ENCODE measurements at regions not wholly inside any gene's neighbourhood (a gene's known extent, or its start where the extent isn't known, plus 50 kb on each side); places are given as distances from the start of the nearest gene placed in this dataset.

DNA sequence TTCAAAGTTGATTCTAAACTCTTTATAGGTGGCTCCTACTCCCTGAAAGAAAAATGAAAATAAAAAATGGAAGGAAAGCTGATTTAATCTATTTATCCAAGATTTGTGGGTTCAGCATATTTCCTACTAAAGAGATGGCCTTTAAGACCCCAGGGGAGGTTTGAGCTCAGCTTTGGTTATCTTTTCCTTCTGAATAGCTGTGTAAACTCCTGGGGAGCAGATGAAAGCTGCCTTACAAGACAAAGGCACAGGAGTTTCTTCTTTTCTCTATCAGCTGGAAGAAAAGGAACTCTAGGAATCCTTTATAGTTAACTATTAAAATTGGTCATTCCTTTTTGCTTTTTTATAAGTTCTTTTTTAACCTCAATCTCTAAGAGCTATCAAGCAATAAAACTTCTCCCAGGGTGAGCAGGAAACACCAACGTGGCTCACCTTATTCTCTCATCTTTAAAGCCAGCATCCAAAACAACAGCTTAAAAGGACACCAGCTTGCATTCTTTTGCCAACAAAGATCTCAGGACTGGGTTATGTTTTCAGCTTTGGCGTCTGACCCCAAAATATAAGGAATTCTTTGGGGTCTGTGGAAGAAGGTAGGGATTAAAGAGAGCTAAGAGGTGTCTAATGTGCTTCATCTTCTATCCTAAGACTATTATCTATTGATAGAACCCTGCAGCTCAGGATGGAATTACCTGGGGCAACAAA lies 371.7 kb upstream of the KITLG start:
- no peak for DNase-seq (ENCODE audit: low read depth)

DNA sequence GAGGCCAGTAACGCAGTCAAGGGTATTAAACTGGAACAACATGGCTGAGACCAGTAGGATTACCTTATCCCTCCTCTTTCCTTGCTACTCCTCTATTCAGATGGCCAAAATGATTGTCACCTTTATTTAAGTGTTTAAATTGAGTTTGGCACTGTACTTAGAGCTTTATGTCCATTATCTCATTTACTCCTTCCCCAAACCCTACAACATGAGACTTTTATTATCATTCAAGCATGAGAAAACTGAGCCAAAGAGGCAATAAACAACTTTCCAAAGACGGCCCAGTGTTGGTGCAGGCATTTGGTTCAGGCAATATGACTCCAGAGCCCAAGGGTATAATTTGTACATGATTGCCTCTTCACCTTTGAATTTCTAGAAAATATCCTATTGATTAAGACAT lies 370.9 kb upstream of the KITLG start:
- no peak for DNase-seq (ENCODE audit: low read depth)

GRCh38 chr12:88947486-88948043 lies 367.3 kb upstream of the KITLG start:
- DNase-seq (ENCODE audit: low read depth), result no peak

DNA sequence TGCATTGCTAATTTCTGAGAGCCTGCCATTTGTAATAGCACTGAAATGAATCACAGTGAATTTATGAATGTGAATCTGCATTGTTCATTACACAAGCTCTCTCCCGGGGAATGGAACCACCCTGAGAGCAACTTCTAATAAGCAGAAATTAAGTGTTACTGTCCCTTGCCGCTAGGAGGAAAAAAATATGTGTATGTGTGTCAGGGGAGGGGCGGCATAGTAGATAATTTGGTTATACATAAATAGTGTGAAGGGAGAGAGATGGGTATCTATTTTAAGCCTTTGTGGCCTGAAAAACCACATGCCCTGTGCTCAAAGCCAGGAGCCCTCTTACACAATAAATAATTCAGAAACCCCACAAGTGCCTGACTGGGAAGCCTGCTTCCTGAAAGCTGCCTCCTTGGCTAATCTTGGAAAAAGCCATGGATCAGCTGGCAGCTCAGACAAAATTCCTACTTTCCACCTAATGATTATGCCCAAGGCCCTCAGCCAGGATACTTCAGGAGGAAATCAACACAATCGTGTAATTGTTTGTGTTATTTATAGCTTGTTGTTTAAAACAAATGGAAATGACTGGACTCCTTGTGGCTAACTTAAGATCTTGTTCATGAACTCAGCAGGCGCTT lies 366.2 kb upstream of the KITLG start:
- peak; percentile 91 for DNase-seq (ENCODE audit: low read depth)

DNA sequence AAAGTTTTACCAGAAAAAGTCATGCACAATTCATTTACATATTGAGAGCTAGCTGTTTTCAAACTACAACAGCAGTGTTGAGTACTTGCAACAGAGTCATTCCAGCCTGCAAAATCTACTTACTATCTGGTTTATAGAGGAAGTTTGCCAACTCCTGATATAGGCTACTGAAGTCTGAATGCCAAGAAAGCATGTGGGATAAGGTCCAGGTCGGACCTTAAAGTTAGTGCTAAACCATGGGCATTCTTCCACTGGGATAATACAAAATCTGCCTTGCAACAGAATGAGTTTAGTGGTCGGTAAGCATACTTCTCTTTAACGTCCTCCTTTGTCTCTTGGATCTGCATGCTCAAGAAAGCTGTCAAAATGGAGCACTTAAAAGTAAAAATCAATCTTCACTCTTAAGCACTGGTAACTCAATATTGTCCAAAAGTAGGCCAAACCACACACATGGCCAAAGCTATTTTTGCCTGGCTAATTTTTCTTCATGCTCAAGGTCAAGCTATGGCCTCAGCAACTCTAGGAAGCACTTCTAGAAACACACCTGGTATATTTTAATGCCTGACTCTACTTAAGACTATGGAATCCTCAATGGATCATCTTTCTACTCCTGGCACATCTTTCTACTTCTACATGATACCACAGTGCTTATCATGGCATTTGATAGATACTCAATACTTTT lies 364.9 kb upstream of the KITLG start:
- peak; percentile 52 for DNase-seq (ENCODE audit: low read depth)

DNA sequence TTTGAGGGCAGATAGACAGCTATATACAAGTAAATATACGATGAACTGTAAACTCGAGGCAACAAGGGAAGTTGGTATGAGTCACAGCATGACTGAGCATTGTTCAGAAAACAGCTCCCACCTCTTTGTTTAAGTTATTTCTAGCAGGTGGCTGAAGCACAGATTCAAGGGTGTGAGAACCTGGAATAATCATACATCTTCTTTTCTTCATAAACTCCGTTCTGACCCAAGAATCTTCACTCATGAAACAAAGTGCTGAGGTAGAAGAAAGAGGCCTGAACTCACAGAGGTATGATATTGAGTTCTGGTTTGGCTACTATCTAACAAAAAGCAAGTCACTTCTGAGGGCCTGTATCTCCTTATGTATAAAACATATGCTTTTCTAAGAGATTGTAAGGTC lies 364.1 kb upstream of the KITLG start:
- no peak for DNase-seq (ENCODE audit: low read depth)

DNA sequence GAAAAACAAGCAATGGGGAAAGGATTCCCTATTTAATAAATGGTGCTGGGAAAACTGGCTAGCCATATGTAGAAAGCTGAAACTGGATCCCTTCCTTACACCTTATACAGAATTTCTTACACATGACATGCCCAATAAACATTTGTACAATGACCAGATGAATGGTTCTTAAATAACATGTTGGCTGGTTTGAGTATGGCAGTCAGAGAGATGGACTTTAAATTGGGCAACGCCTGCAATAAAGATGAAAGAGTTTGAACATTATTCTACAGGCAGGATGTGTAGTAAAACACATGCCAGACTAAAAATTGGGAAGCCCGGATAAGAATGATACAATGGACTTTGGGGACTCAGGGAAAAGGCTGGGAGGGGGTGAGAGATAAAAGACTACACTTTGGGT lies 360.6 kb upstream of the KITLG start:
- DNase-seq (ENCODE audit: low read depth), result no peak

- DNase-seq (ENCODE audit: low read depth), result no peak
These were observed 355.6 kb upstream of the KITLG start for GRCh38 chr12:88935856-88936255.

GRCh38 chr12:88934163-88934747 lies 354.0 kb upstream of the KITLG start:
- DNase-seq (ENCODE audit: low read depth), result no peak

GRCh38 chr12:88932457-88932856 lies 352.2 kb upstream of the KITLG start:
- no peak for DNase-seq (ENCODE audit: low read depth)

DNA sequence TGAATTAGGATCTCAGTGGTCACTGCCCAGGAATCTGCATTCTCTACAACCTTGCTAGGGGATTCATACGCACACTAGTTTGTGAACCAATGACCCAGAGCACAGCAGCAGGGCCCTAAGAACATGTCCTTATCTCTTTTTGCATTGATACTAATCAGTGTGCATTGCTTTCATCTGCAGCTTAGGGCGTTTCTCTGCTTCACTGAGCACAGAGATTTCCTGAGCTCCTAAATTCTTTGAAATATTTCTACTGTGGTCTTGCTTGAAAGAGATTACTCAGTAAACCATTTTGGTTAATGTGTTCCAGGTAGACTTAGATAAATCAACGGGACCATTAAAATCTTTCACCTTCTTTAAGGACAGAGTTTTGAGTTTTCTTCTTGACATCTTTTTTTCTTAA lies 351.3 kb upstream of the KITLG start:
- no peak for DNase-seq (ENCODE audit: low read depth)

DNA sequence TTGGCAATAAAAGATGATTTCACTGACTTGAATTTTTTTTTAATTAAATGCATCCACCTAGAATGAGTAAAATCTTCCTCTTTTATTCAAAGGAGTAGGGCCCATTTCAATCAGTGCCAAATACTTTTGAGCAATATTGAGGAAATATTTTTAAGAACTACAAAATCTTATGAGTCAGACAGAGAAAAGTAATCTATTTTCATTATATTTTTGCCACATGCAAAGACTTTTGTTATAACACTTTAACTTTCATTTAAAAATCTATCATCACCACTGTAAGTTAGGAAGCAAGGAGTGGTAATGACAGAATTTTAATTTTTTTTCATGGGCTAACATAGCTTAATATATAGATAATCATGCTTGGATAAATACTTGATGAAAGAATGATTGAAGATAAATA lies 345.2 kb upstream of the KITLG start:
- no peak for DNase-seq (ENCODE audit: low read depth)

GRCh38 chr12:88924162-88924561 lies 343.9 kb upstream of the KITLG start:
- peak; percentile 6 for DNase-seq (ENCODE audit: low read depth)

DNA sequence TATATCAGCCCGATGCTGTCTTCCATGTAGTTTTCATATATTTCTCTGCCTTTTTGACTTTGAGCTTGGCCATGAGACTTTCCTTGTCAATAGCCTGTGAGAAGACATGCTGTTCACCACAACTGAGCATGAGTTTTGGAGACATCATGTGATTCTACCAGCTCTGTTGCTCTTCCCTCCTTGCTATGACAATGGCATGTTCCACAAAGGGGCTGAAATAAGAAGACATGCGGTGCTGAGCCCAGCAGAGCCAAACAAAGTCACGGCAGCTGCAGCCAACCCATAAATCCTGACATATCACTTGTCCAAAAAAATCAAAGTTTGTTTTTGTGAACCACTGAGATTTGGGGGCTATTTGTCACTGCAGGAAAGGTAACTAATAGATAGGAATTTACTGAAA lies 343.4 kb upstream of the KITLG start:
- peak; percentile 14 for DNase-seq (ENCODE audit: low read depth)

DNA sequence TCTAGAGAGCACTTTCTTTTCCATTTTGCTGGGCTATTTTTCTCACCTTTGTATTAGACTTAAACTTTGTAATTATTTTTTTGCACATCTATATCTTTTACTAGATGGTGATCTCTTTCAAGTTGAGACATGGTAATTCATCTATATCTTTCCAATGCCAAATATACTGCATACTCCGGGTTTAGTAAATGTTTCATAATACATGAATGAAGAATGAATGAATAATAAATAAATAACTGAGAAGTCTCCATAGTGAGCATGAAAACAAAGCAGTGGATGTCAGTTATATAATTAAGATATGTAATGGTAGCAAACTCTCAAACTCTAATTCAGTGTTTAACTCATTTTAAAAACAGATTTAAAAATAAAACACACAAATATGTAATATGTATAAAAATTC lies 342.5 kb upstream of the KITLG start:
- DNase-seq (ENCODE audit: low read depth), result no peak

- no peak for DNase-seq (ENCODE audit: low read depth)
These were observed 341.7 kb upstream of the KITLG start for GRCh38 chr12:88921890-88922532.

GRCh38 chr12:88921434-88921833 lies 341.2 kb upstream of the KITLG start:
- no peak for DNase-seq (ENCODE audit: low read depth)

DNA sequence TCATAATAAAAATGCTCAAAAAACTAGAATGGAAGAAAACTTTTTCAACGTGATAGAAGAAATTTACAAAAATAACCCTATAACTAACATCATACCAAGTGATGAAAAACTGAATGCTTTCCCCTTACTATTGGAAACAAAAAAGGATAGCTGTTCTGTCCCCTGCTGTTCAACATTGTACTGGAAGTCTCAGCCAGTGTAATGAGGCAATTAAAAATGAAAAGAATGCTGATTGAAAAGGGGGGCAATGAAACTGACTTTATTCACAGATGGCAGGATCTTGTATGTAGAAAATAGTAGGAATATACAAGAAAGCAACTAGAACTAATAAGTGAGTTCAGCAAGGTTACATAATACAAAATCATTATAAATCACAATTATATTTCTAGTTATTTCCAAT lies 337.9 kb upstream of the KITLG start:
- DNase-seq (ENCODE audit: low read depth), result no peak

DNA sequence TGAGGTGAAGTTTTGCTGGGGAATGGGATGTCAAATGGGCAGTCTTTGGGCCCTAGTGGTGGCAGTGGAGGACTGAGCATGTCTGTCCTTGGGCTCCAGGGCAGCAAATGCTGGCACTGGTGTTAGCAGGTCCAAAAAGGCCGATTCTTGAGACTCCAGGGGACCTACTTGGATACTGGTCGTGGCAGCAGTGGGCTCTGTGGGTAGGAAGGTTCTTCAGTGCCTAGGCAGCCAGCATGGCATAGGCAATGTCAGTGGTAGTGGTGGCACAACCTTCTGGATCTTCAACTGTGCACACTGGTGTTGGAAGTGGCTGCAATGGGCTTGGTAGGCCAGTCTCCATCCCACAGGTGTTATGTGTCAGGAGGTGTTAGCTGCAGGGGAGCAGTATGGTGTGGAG lies 334.7 kb upstream of the KITLG start:
- DNase-seq (ENCODE audit: low read depth), result no peak

DNA sequence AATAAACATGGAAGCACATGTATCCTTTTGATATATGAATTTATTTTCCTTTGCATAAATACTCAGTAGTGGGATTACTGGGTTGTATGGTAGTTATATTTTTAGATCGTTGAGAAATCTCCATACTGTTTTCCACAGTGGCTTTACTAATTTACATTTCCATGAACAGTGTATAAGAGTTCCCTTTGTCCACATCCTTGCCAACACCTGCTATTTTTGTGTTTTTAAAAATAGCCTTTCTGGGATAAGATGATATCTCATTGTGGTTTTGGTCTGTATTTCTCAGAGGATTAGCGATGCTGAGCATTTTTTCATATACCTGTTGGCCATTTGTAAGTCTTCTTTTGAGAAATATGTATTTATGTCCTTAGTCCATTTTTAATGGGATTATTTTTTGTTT lies 329.2 kb upstream of the KITLG start:
- peak; percentile 60 for DNase-seq (ENCODE audit: low read depth)

- DNase-seq (ENCODE audit: low read depth), result no peak
These were observed 328.1 kb upstream of the KITLG start for GRCh38 chr12:88908345-88908744.

DNA sequence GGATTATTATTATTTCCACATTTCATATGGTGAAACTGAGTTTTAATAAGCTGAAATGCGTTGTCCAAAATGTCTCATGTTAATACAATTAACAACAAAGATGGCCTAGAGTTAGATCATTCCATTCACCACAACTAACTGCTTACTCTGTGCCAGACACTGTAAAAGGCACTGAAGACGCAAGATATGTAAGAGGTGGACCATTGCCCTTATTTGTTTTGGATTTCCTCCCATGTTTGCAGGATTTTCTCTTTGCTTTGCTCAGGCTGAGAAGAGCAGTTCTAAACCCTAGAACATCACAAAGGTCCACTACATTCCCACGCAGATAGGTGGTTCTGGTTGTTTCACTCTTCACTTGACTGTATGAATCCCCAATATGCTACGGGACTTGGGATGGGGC lies 324.4 kb upstream of the KITLG start:
- DNase-seq (ENCODE audit: low read depth), result no peak

All from myocyte (in vitro differentiated cells).